Osteoblast (primary cell): ENCODE measurements at regions not wholly inside any gene's neighbourhood (a gene's known extent, or its start where the extent isn't known, plus 50 kb on each side); places are given as distances from the start of the nearest gene placed in this dataset.

ENCODE experiments used
- DNase-seq: peaks from one replicate; pipeline ENCODE4 v3.0.0; 2011; ENCODE audit warnings: low spot score, mixed read lengths; ENCODE audit not compliant: insufficient read length; ENCODE audit errors: missing footprints
- H2AFZ ChIP-seq: 2 replicates; pipeline ENCODE4 v1.6.0; 2011; ENCODE audit warnings: mild to moderate bottlenecking, low read length
- H3K27ac ChIP-seq: 2 replicates; pipeline ENCODE4 v1.5.1; 2011; ENCODE audit warnings: mild to moderate bottlenecking, low read depth, low read length, moderate library complexity
- H3K27me3 ChIP-seq: 2 replicates; pipeline ENCODE4 v1.6.0; 2012; ENCODE audit warnings: mild to moderate bottlenecking, control low read depth, inconsistent platforms, low read length, moderate library complexity; ENCODE audit not compliant: insufficient read depth
- H3K36me3 ChIP-seq: 2 replicates; pipeline ENCODE4 v1.5.1; 2011; ENCODE audit warnings: mild to moderate bottlenecking, low read length, control low read depth, moderate library complexity; ENCODE audit not compliant: insufficient read depth
- H3K4me1 ChIP-seq: 2 replicates; pipeline ENCODE4 v1.5.1; 2011; ENCODE audit warnings: mild to moderate bottlenecking, low read length, control low read depth, moderate library complexity; ENCODE audit not compliant: insufficient read depth
- H3K4me2 ChIP-seq: 2 replicates; pipeline ENCODE4 v1.6.0; 2011; ENCODE audit warnings: mild to moderate bottlenecking, low read length; ENCODE audit not compliant: insufficient read depth
- H3K4me3 ChIP-seq: fragments of 200-600 bp; sonication (generic); 3 replicates; pipeline ENCODE4 v1.5.1; 2012; ENCODE audit warnings: mild to moderate bottlenecking, low read length, inconsistent platforms; ENCODE audit not compliant: insufficient read depth
- H3K79me2 ChIP-seq: 2 replicates; pipeline ENCODE4 v1.6.0; 2012; ENCODE audit warnings: mild to moderate bottlenecking, low read length, control low read depth, inconsistent platforms; ENCODE audit not compliant: insufficient read depth
- H3K9me3 ChIP-seq: 2 replicates; pipeline ENCODE4 v1.5.1; 2011; ENCODE audit warnings: low read depth, low read length, control low read depth
- H4K20me1 ChIP-seq: 2 replicates; pipeline ENCODE4 v1.6.0; 2012; ENCODE audit warnings: mild to moderate bottlenecking, low read length, control low read depth; ENCODE audit not compliant: insufficient read depth
- CTCF ChIP-seq: IDR thresholded peaks from 2 replicates; pipeline ENCODE4 v1.5.1; 2011; ENCODE audit warnings: mild to moderate bottlenecking, low read depth, low read length, moderate library complexity; ENCODE audit errors: extremely low read depth

DNA sequence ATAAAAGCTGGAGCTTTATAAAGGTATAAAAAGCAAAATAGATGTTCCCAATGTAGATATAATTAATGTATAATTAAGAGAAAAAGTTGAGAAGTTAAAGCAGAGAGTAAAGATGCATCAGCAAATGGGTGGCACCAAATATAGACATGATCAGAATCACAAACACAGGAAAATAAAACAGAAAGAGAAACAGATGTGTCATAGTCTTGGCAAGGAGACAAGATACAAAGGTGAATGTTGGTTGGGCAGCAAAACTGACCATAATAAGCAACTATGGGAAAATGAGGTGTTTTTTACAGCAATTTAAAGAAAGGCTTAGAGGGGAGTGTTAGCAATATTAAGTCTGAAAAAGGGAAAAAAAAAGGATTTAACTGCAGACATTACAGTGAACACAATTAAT, 135.4 kb upstream of the CLEC14A start:
- Histone ChIP-seq H3K4me2 (no peak overlapping the region), H3K27ac (no peak overlapping the region), H3K79me2 (no peaks in the 10 kb centered on the region), H3K9me3 (peaks cover 1% of the 10 kb centered on the region), H3K4me3 (no peak overlapping the region), H2AFZ (no peak overlapping the region), H3K36me3 (no peaks in the 10 kb centered on the region), H3K4me1 (no peaks in the 10 kb centered on the region), H4K20me1 (no peaks in the 10 kb centered on the region), H3K27me3 (no peaks in the 10 kb centered on the region)
- DNase-seq = no peak
- no peak for TF ChIP-seq CTCF

DNA sequence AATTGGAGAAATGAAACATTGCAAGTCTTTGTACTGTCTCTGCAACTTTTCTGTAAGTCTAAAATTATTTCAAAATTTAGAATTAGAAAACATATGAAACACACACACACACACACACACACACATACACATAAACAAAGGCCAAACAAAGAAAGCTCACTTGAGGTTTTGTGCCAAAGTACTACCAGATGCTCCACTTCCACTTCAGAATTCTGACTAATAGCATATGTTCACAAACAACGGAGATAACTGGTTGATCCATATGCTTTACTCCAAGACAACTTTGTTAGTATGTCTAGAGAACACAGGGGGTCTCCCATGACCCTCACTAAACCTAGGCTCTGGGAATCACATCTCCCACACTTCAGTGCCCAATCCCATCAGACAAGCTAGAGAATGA, 133.8 kb upstream of the CLEC14A start:
- Histone ChIP-seq H3K36me3 (no peaks in the 10 kb centered on the region), H3K27me3 (no peaks in the 10 kb centered on the region), H3K79me2 (no peaks in the 10 kb centered on the region), H4K20me1 (no peaks in the 10 kb centered on the region), H3K9me3 (peaks cover 1% of the 10 kb centered on the region), H2AFZ (no peak overlapping the region), H3K4me1 (no peaks in the 10 kb centered on the region), H3K27ac (no peak overlapping the region), H3K4me2 (no peak overlapping the region), H3K4me3 (no peak overlapping the region)
- DNase-seq = no peak
- TF ChIP-seq CTCF = no peak

- no peaks in the 10 kb centered on the region for H3K4me1 ChIP-seq
- TF ChIP-seq CTCF = no peak
- no peak overlapping the region for H2AFZ ChIP-seq
- H3K4me3 ChIP-seq = no peak overlapping the region
- H3K79me2 ChIP-seq = no peaks in the 10 kb centered on the region
- H3K9me3 ChIP-seq = peaks cover 1% of the 10 kb centered on the region
- DNase-seq = no peak
- no peaks in the 10 kb centered on the region for H3K36me3 ChIP-seq
- H3K27ac ChIP-seq = no peak overlapping the region
- no peaks in the 10 kb centered on the region for H3K27me3 ChIP-seq
- no peak overlapping the region for H3K4me2 ChIP-seq
- no peaks in the 10 kb centered on the region for H4K20me1 ChIP-seq
Measured at GRCh38 chr14:38387821-38388220, 131.9 kb upstream of the CLEC14A start.

DNA sequence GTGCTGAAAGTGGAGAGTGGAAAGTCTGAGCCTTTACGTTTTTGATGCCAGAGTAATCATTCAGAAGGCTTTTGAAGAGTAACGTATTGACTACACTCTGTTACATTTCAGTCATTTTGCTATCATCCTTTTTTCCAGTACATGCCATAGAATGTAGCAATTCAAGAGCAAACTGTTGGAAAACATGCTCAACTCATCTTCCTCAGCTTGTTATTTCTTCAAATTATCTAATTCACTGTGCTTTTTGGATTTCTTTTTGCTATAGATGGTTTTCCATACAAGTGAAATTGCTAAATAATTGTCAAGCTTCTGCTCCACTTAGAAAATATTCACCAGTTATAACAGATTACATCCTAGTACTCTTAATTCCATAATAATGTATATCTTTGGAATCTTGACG, 129.9 kb upstream of the CLEC14A start:
- Histone ChIP-seq H3K27ac (no peak overlapping the region), H2AFZ (no peak overlapping the region), H3K4me1 (no peaks in the 10 kb centered on the region), H3K9me3 (peaks cover 1% of the 10 kb centered on the region), H3K36me3 (no peaks in the 10 kb centered on the region), H3K4me2 (no peak overlapping the region), H3K79me2 (no peaks in the 10 kb centered on the region), H3K4me3 (no peak overlapping the region), H3K27me3 (no peaks in the 10 kb centered on the region), H4K20me1 (no peaks in the 10 kb centered on the region)
- TF ChIP-seq CTCF = no peak
- DNase-seq = no peak
